HL-60 (cell line): ENCODE measurements at regions not wholly inside any gene's neighbourhood (a gene's known extent, or its start where the extent isn't known, plus 50 kb on each side); places are given as distances from the start of the nearest gene placed in this dataset.

Experiments
- CTCF ChIP-seq: IDR thresholded peaks from one replicate; pipeline ENCODE4 v1.5.1; 2011; ENCODE audit warnings: low read length, control low read depth, inconsistent platforms; ENCODE audit not compliant: insufficient read depth
- GABPA ChIP-seq: IDR thresholded peaks from 2 replicates; pipeline ENCODE4 v1.6.1; 2012; ENCODE audit warnings: low read depth
- POLR2AphosphoS5 ChIP-seq: IDR thresholded peaks from 2 replicates; pipeline ENCODE4 v1.6.1; 2012; ENCODE audit warnings: low read depth
- REST ChIP-seq: IDR thresholded peaks from 2 replicates; pipeline ENCODE4 v1.6.1; 2012; ENCODE audit warnings: low read depth; ENCODE audit not compliant: insufficient replicate concordance
- SPI1 ChIP-seq: IDR thresholded peaks from 2 replicates; pipeline ENCODE4 v1.6.1; 2012; ENCODE audit warnings: low read depth, mild to moderate bottlenecking, borderline replicate concordance

GRCh38 chr4:184324939-184325477, 107.3 kb upstream of the ENPP6 start:
- TF ChIP-seq GABPA (no peak), CTCF (no peak), POLR2AphosphoS5 (no peak), REST (no peak), SPI1 (no peak)
